NCI-H1417 treated with DMSO at 0.1 percent for 48 hours (cell line): ENCODE measurements at regions not wholly inside any gene's neighbourhood (a gene's known extent, or its start where the extent isn't known, plus 50 kb on each side); places are given as distances from the start of the nearest gene placed in this dataset.

Source experiments
- DNase-seq: peaks from one replicate; lab custom pipeline; 2025; lab: John Stamatoyannopoulos, UW

GRCh38 chr6:120627612-120628011 lies 706.7 kb downstream of the TBC1D32 start:
- DNase-seq: no peak

- DNase-seq: no peak
Observed at GRCh38 chr6:120622127-120622631, 712.1 kb downstream of the TBC1D32 start.

- DNase-seq: no peak
Observed at GRCh38 chr6:120620900-120621299, 713.4 kb downstream of the TBC1D32 start.

GRCh38 chr6:120615238-120615637 lies 719.0 kb downstream of the TBC1D32 start:
- no peak for DNase-seq

- DNase-seq: no peak
Observed at GRCh38 chr6:120614723-120615122, 719.6 kb downstream of the TBC1D32 start.

GRCh38 chr6:120608826-120609225 lies 725.5 kb downstream of the TBC1D32 start:
- no peak for DNase-seq

GRCh38 chr6:120606743-120607142 lies 727.5 kb downstream of the TBC1D32 start:
- no peak for DNase-seq

GRCh38 chr6:120604510-120604909 lies 729.8 kb downstream of the TBC1D32 start:
- DNase-seq: no peak

- DNase-seq: no peak
Observed at GRCh38 chr6:120590611-120591010, 743.7 kb downstream of the TBC1D32 start.

- DNase-seq: no peak
Observed at GRCh38 chr6:120588424-120588823, 745.9 kb downstream of the TBC1D32 start.

- no peak for DNase-seq
Observed at GRCh38 chr6:120587381-120587780, 746.9 kb downstream of the TBC1D32 start.

GRCh38 chr6:120584111-120584760 lies 750.0 kb downstream of the TBC1D32 start:
- DNase-seq: no peak

- no peak for DNase-seq
Observed at GRCh38 chr6:120576061-120576460, 758.2 kb downstream of the TBC1D32 start.

- DNase-seq: no peak
Observed at GRCh38 chr6:120569714-120570113, 764.6 kb downstream of the TBC1D32 start.

GRCh38 chr6:120564779-120565178 lies 769.5 kb downstream of the TBC1D32 start:
- DNase-seq: no peak

GRCh38 chr6:120558294-120558693 lies 776.0 kb downstream of the TBC1D32 start:
- DNase-seq: no peak

- DNase-seq: no peak
Observed at GRCh38 chr6:120557554-120557953, 776.7 kb downstream of the TBC1D32 start.

- no peak for DNase-seq
Observed at GRCh38 chr6:120556491-120556890, 777.8 kb downstream of the TBC1D32 start.

- DNase-seq: no peak
Observed at GRCh38 chr6:120553353-120553752, 780.9 kb downstream of the TBC1D32 start.

- no peak for DNase-seq
Observed at GRCh38 chr6:120545353-120545752, 788.9 kb downstream of the TBC1D32 start.

- DNase-seq: no peak
Observed at GRCh38 chr6:120534954-120535353, 799.3 kb downstream of the TBC1D32 start.

- no peak for DNase-seq
Observed at GRCh38 chr6:120526576-120526975, 807.7 kb downstream of the TBC1D32 start.

- no peak for DNase-seq
Observed at GRCh38 chr6:120514544-120514943, 819.7 kb downstream of the TBC1D32 start.

- DNase-seq: no peak
Observed at GRCh38 chr6:120511712-120512111, 822.6 kb downstream of the TBC1D32 start.
